ENCODE measurements at regions not wholly inside any gene's neighbourhood (a gene's known extent, or its start where the extent isn't known, plus 50 kb on each side); places are given as distances from the start of the nearest gene placed in this dataset.

DNA sequence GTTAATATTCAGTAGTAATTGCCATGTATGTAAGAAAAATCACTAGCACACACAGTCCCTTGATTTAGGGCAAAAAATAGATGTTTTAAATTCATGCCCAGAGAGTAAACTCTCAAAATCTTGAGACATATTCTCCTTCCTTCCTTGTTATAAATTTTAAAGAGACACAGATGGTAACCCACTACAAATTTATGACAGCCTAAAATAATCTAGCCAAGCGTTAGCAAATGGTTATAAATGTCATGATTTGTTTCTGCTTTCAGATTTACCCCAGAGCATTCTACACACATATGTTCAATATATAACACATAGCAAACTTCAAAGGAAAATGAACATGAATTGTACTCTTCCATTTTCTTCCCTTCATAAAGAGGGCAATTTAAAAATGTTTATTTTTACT, 540.3 kb downstream of the TLL1 start:
- DNase-seq (no peak), ATAC-seq (no peak)
- Histone ChIP-seq H3K36me3 (no peaks in the 10 kb centered on the region), H3K4me3 (no peak overlapping the region), H3K27ac (no peak overlapping the region), H3K4me1 (no peaks in the 10 kb centered on the region), H3K27me3 (no peaks in the 10 kb centered on the region), H3K9me3 (peaks cover 0 to 7% of the 10 kb centered on the region in 2 donors)
- TF ChIP-seq, protein P1, sequence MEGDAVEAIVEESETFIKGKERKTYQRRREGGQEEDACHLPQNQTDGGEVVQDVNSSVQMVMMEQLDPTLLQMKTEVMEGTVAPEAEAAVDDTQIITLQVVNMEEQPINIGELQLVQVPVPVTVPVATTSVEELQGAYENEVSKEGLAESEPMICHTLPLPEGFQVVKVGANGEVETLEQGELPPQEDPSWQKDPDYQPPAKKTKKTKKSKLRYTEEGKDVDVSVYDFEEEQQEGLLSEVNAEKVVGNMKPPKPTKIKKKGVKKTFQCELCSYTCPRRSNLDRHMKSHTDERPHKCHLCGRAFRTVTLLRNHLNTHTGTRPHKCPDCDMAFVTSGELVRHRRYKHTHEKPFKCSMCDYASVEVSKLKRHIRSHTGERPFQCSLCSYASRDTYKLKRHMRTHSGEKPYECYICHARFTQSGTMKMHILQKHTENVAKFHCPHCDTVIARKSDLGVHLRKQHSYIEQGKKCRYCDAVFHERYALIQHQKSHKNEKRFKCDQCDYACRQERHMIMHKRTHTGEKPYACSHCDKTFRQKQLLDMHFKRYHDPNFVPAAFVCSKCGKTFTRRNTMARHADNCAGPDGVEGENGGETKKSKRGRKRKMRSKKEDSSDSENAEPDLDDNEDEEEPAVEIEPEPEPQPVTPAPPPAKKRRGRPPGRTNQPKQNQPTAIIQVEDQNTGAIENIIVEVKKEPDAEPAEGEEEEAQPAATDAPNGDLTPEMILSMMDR (IDR thresholded peaks at IDR 0.05) = no peak
- intact Hi-C loops (cut with DNase I) = no loop called here

DNA sequence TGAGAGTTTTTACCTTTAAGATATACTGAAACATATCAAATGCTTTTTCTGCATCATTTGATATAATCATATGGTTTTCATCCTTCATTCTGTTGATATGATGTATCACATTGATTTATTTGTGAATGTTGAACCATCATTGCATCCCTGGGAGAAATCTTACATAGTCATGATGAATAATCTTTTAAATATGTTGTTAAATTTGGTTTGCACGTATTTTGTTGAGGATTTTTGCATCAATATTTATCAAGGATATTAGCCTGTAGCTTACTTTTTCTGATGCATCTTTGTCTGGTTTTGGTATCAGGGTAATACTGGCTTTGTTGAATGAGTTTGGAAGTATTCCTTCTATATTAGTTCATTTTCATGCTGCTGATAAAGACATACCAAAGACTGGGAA, 541.4 kb downstream of the TLL1 start:
- no peak for DNase-seq
- no peak overlapping the region for H3K27ac ChIP-seq
- no peaks in the 10 kb centered on the region for H3K27me3 ChIP-seq
- H3K4me3 ChIP-seq = no peak overlapping the region
- intact Hi-C loops (cut with DNase I) = no loop called here
- peaks cover 0 to 7% of the 10 kb centered on the region in 2 donors for H3K9me3 ChIP-seq
- no peaks in the 10 kb centered on the region for H3K36me3 ChIP-seq
- ATAC-seq = no peak
- H3K4me1 ChIP-seq = no peaks in the 10 kb centered on the region
- TF ChIP-seq, protein P1 (IDR thresholded peaks at IDR 0.05) = no peak

DNA sequence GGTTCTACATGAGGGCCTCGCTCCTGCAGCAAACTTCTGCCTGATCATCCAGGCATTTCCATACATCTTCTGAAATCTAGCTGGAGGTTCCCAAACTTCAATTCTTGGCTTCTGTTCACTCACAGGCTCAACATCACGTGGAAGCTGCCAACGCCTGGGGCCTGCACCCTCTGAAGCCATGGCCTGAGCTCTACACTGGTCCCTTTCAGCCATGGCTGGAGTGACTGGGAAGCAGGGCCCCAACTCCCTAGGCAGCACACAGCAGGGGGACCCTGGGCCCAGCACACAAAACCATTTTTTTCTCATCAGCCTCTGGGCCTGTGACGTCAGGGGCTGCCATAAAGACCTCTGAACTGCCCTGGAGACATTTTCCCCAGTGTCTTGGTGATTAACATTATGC, 542.7 kb downstream of the TLL1 start:
- H3K36me3 ChIP-seq = no peaks in the 10 kb centered on the region
- TF ChIP-seq, protein P1 (IDR thresholded peaks at IDR 0.05) = no peak
- H3K27ac ChIP-seq = no peak overlapping the region

DNA sequence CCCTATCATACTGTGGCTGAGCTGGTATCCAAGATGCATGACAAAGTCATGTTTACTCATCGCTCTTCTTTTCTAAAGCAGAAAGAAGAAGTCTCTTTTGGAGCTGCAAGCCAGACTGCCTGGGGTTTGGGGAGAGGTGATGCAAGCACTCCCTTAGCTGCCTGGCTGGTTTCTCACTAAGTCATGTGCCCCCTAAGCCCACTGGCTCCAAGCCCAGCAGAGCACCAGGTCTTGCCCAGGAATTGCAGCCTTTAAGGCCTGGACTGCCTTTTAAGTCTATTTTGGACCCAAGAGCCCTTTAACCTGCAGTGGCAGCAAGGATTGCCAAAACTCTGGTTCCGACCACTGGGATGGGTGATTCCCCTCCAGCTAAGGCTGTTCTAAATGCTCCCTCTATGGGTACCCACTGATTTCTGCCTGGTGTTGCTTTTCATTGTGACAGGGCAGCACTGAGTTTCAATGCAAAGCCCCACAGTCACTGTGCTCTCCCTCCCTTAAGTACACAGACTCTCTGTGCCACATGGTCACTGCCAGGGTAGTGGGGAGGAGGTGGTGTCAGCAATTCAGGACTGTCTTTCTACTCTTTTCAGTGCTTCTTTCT, 548.6 kb downstream of the TLL1 start:
- H3K4me1 ChIP-seq = no peaks in the 10 kb centered on the region
- peaks cover 0 to 24% of the 10 kb centered on the region in 2 donors for H3K9me3 ChIP-seq
- H3K27ac ChIP-seq = no peak overlapping the region
- TF ChIP-seq, protein P1 (IDR thresholded peaks at IDR 0.05) = no peak
- peak in 1 of 4 donors; percentile 31 for DNase-seq
- no peak overlapping the region for H3K4me3 ChIP-seq
- no peaks in the 10 kb centered on the region for H3K27me3 ChIP-seq
- H3K36me3 ChIP-seq = no peaks in the 10 kb centered on the region
- no peak for ATAC-seq
- intact Hi-C loops (cut with DNase I) = no loop called here

More for the DNA sequence above, 542.7 kb downstream of the TLL1 start:
- DNase-seq = peak in 1 of 4 donors; percentile 22
- peaks cover 0 to 17% of the 10 kb centered on the region in 2 donors for H3K9me3 ChIP-seq
- H3K4me3 ChIP-seq = no peak overlapping the region
- no peaks in the 10 kb centered on the region for H3K4me1 ChIP-seq
- intact Hi-C loops (cut with DNase I) = no loop called here
- no peak for ATAC-seq
- H3K27me3 ChIP-seq = no peaks in the 10 kb centered on the region

DNA sequence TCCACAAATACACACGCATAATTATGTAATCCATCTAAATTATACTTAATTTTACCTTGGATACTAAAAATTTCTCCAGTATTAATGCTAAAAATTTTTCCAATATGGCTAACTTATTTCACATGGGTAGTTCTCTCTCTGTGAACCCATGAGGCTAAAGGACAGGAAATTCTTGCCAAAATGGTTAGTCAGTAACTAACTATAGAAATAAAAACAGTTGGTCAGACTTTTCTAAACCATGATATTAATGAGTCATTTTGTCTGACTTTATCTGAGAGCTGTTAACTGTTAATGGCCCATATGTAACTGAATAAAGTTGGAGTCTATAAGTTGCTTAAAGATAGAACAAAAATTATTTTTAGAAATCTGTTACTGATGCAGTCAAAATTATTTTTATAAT, 549.4 kb downstream of the TLL1 start:
- DNase-seq (no peak), ATAC-seq (no peak)
- Histone ChIP-seq H3K4me3 (no peak overlapping the region), H3K4me1 (no peaks in the 10 kb centered on the region), H3K27me3 (no peaks in the 10 kb centered on the region), H3K9me3 (peaks cover 0 to 23% of the 10 kb centered on the region in 2 donors), H3K36me3 (no peaks in the 10 kb centered on the region), H3K27ac (no peak overlapping the region)
- intact Hi-C loops (cut with DNase I) = no loop called here
- TF ChIP-seq, protein P1 (IDR thresholded peaks at IDR 0.05) = no peak

All from left lung (tissue), 4 donors.